ENCODE measurements at regions not wholly inside any gene's neighbourhood (a gene's known extent, or its start where the extent isn't known, plus 50 kb on each side); places are given as distances from the start of the nearest gene placed in this dataset.

DNA sequence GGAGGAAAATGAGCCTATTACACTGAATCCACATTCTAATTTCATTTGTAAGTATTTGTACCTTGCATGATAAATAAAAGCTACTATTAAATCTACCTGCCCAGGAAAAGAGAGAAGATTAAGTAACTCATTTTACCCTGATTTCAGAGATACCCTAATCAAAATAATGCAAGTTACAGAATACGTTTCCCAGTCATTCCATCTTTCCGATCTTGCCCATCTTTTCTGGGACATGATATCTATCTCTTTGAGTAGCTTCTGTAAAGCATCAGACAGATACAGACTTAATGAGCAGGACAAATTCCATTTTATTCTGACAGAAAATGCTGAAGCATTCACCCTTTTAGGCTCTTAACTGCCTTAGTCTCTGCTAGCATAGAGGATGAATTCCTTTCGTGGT, 56.6 kb downstream of the SPRY2 start:
- DNase-seq (ENCODE audit: low read depth) = no peak

DNA sequence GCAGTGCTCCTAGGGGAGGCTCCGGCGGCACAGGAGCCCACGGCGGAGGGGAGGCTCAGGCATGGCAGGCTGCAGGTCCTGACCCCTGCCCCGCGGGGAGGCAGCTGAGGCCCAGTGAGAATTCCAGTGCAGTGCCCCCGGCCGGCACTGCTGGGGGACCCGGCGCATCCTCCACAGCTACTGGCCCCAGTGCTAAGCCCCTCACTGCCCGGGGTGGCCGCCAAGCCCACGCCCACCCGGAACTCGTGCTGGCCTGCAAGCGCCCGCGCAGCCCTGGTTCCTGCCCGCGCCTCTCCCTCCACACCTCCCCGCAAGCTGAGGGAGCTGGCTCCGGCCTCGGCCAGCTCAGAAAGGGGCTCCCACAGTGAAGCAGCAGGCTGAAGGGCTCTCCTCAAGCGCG, 62.2 kb downstream of the SPRY2 start:
- DNase-seq (ENCODE audit: low read depth) = no peak

DNA sequence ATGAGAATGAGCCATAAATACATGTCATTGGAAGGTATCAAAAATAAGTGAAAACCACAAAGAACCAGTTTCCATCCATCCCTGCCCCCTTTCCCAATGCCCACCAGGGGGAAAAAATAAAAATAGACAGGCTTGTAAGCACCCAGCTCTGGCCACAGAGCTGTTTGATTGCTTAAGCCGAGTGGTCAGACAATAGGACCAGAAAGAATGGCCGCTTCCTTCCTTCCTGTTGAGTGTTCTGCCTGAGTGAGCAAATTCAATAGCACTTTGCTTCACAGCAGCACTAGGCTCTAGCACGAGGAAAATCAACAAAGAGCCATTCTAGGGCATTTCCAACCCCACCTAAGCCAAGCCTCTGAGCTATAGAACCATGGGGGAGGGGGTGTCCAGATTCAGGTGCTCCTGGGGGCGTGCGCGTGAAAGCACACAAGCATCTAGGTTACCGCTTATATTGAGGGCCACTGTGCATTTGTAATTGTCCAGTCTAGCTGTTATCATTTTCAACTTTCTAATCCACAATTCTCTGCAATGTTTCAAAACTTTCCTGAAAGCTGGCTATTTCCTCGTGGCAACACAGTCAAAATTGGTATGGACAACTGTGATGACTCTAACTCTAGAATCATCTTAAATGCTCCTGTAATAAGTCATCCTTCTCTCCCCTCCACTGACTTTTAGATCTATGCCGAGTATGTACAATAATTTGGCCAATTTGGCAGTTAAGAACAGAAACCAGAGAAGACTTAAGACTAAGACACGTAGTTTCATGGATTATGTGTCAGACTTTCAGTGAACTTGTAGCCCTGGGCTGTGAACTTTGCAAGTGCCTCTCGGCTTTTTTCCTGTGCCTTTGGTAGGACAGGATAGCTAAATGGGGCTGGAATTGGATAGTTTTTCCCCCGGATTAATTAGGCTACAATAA, 64.3 kb downstream of the SPRY2 start:
- peak; percentile 42 for DNase-seq (ENCODE audit: low read depth)

DNA sequence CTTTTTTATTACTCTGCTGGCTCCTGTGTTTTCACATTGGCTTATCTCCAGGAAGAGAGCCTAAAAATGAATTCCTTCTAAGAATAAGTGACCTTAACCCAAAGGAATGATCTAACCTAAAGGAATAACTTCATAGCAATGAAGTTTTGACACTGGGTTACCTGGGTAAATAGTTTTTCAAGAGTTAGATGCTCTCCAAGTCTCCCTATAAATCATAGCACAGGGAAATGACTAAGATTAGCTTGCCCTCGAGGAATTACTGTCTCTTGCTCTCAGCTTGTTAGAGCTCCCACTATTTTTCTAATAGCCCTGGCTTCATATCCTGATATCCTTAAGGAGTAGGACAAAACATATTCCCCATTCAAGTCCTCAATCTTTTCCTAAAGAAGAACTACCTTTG, 66.3 kb downstream of the SPRY2 start:
- peak; percentile 23 for DNase-seq (ENCODE audit: low read depth)

DNA sequence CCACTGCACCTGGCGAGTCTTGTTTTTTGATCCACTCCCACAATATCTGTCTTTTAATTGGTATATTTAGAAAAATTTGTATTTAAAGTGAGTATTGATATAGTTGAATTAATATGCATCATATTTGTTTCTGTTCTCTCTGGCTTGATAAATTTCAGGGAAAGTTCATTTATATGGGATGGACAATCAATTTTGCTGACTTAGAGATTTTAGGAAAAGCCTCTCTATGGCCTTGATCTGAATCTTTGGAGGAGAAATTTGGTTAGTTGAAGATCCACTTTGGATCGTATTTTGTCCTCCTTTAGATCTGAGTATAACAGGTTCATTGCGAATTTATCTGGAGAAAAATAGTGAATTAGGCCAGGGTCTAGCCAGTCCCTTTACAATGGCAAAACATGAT, 67.2 kb downstream of the SPRY2 start:
- DNase-seq (ENCODE audit: low read depth) = no peak

DNA sequence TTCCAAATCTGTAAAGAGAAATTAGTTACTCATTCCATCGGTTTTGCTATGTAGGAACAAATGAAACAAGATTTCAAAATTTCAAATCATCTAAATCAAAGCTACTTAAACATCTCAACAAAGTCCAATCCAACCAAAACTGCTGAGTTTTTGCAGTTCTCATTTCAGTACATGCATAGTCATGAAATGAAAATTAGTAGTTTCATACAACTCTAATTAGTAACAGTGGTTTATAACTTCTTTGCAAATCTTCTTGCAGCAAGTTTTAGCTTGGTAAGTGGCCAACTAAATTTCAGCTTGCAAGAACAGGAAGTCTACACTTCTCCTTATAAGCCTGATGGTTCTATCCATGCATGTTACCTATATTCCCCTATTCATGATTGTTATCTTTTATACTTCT, 75.6 kb downstream of the SPRY2 start:
- no peak for DNase-seq (ENCODE audit: low read depth)

DNA sequence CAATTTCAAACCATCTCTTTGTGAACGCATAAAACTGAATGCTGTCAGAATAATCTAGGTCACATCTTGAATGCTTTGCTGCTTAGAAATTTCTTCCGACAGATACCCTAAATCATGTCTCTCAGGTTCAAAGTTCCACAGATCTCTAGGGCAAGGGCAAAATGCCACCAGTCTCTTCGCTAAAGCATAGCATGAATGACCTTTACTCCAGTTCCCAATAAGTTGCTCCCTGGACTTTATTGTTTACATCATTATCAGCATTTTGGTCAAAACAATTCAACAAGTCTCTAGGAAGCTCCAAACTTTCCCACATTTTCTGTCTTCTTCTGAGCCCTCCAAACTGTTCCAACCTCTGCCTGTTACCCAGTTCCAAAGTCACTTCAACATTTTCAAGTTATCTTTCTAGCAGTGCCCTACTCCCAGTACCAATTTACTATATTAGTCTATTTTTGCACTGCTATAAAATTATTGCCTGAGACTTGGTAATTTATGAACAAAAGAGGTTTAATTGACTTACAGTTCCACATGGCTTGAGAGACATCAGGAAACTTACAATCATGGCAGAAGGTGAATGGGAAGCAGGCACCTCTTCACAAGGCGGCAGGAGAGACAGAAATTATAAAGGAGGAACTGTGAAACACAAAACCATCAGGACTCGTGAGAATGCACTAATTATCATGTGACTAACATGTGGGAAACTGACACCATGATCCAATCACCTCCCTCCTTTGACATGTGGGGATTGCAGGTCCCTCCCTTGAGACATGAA, 77.0 kb downstream of the SPRY2 start:
- DNase-seq (ENCODE audit: low read depth) = no peak

DNA sequence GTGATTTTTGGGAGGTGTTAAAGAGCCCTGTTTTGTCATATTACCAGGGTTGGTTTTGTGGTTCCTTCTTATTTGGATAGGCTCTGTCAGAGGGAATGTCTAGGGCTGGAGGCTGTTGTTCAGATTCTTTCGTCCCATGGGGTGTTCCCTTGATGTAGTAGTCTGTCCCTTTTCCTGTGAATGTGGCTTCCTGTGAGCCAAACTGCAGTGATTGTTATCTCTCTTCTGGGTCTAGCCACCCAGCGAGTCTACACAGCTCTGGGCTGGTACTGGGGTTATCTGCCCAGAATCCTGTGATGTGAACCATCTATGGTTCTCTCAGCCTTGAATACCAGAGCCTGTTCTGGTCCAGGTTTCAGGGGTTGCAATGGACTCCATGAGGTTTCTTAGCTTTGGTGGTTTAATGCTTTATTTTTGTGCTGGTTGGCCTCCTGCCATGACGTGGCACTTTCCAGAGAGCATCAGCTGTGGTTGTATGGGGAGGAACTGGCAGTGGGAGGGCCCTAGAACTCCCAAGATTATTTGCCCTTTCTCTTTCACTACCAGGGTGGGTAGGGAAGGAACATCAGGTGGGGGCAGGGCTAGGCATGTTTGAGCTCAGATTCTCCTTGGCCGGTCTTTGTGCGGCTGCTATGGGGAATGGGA, 78.8 kb downstream of the SPRY2 start:
- no peak for DNase-seq (ENCODE audit: low read depth)

DNA sequence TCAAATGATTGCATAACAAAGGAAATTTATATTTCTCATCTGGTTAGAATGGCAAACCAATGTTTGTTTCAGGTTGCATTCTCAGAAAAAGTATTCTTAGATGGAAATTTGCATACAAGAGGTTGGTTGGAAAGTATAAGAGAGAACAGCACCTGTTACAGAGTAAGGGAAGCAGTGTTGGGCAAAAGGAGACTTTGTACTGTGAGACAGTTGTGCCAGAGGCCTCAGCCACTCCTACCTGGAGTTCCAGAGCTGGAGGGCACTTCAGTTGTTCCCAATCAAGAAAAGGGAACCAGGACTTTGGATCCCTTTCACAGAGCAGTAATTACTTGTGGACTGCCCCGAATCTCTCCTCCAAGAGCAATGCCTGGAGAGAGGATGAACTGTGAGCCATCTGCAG, 81.8 kb downstream of the SPRY2 start:
- DNase-seq (ENCODE audit: low read depth) = no peak

DNA sequence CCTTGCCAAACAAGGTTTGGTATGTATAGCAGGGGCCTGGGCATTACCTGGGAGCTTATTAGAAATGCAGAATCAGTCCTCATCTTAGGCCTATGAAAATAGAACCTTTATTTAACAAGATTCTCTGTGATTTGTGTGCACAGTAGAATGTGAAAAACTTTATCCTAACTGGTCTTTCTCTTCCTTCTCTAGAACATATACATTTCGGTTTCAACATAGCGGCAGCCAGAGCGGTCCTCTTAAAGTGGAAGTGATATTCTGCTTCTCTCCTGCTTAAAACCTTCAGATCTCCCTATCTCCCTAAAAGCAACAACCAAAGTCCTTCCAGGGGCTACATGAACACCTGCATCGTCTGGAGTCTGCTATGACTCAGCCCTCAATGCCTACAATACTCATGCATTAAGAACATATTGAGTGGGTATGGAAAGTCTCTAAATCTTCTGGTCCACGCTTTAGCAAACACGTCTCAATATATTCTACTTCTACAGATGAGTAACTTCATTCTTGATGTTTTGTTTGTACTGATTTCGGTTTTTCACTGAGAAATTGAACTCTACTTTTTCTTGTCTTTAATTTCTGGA, 84.5 kb downstream of the SPRY2 start:
- no peak for DNase-seq (ENCODE audit: low read depth)

DNA sequence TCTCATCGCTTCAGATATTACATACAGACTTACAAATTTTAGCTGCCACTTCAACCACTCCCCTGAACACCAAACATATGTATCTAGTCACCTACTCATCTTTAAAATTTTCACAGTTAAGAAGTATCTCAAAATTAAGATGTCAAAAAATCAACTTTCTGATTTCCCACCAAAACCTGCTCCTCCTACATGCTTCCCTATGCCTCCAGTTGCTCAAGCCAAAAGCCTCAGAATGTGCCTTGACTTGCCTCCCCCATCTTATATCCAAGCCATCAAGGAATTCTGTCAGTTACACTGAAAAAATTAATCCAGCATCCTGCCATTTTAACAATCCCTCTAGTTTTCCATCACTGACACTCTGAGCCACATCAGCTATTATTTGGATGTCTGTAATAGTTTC, 85.0 kb downstream of the SPRY2 start:
- DNase-seq (ENCODE audit: low read depth) = no peak

DNA sequence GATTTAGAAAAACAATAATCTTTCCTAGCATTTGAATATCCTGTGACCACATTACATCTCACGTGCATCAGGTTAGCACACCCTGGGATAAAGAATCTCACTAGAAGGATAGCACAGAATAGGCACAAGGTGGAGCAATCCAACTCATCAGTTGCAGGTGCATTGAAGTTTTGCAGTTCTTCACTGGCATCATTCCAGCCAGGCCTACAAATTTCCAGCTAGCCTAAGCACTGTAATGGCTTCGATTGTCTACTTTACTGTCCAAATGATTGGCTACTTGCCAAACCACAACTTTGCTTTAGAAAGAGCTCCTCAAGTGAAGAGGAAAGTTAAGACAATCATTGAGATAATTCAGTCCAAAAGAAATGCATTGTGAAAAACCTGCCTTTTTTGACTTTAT, 89.5 kb downstream of the SPRY2 start:
- DNase-seq (ENCODE audit: low read depth) = peak; percentile 46

DNA sequence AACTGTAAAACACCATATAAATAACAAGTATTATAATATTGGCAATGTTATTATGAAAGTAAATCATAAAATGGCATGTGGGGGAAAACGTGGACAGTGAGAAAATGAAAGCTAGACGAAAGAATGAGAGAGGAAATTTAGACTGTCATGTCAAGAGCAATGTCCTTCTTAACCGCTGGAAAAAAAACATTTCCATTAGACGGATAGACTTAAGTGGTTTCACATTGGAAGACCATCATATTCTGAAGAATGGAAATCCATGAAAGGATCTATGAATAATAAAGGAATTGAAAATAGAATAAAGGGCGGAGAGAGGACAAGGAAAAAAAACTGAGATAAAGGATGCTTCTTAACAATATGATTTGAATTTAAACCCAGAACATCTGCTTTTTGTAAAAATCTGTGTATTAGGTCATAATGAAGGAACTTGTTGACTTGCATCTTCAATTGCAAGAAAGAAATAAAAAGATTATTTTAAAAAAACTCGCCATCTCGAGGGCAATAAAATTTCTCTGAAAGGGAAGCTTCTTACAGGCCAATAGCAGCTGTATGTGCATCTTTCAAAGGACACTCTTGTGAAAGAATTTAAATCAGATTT, 90.6 kb downstream of the SPRY2 start:
- peak; percentile 62 for DNase-seq (ENCODE audit: low read depth)

DNA sequence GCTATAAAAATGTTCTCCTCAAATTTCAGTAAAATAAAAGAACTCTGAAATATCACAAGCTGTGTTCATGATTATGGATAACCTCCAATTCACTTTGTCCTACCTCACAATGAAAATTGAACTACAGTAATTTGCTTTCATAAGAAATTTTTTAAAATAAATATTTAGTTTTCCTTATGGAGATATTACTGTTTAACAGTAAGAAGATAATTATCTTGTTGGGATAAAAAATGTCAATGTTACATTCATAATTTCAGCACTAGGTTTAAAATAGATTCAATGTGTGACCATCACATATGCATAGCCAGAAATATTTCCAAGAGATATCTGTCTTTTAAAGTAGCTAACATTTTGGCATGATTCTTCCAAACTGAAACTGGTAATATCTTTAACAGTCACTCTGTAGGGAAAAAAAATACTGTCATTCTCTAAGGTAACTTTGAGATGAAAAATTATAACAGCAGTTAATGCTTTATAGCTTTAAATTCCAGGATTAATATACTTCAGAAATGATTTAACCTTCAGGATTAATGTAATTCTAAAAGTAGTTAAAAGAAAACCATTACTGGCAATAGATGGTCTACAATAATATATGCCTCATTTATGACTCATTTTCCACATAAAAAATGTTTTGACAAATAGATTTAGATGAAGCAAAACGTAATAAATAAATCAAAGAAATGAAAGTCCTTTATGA, 91.3 kb downstream of the SPRY2 start:
- DNase-seq (ENCODE audit: low read depth) = no peak

DNA sequence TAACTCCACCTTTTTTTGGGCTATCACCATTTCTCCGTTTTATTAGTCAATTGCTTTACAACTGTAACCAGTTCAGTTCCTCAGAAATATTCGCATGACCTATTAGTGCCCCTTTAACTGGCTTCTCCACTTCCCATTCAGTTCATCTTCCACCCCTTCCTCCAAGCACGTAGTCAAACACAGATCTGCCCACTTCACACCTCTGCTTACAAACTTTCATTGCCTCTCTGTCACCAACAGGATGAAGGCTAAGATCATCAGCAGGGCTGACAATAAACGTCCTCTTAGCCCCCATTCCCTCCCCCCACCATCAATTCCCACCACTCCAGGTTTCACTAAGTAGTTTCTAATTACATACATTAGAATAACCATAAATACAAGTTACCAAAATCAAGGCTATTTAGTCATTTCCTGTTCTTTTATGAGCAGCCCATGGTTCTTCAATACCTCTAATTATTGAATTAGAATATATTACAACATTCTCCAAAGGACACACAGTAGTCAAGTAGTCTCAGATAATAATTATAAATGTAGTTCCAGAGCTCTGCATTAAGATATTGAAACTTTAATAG, 95.7 kb downstream of the SPRY2 start:
- no peak for DNase-seq (ENCODE audit: low read depth)

DNA sequence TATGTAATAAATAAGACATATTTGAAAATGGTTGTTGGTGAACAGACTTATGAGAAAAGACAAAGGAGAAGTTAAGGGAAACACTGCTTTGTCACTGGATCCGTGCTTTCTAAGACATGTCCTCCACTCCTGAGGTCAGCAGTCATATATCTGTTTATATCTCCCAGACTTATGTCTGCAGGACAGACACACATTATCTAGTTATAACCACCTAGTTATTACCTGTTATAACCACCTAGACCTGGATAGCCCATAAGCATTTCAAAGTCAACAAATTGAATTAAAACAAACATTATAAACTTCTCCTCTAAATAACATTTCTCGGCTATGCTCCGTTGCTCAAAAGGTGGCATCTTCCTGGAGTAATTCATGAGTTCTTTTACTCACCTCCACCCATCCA, 96.4 kb downstream of the SPRY2 start:
- DNase-seq (ENCODE audit: low read depth) = no peak

DNA sequence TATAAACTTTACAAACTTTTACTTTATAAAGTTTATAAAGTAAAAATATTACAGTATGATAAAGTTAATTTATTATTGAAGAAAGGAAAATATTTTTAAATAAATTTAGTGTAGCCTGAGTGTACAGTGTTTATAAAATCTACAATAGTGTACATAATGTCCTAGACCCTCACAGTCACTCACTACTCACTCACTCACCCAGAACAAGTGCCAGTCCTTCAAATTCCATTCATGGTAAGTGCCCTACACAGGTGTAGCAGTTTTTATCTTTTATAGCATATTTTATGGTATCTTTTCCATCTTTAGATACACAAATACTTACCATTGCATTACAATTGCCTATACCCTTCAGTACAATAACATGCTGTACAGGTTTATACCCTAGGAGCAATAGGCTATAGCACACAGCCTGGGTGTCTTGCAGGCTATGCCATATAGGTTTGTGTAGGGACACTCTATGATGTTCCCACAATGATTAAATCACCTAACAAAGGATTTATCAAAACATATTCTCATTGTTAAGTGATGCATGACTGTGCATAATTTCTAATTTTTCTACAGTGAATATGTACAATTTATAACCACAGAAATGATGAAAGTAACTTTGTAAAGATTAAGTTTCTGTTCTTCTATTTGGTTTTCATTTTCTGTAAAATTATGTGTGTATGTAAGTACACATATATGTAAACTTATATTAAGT, 98.0 kb downstream of the SPRY2 start:
- no peak for DNase-seq (ENCODE audit: low read depth)

DNA sequence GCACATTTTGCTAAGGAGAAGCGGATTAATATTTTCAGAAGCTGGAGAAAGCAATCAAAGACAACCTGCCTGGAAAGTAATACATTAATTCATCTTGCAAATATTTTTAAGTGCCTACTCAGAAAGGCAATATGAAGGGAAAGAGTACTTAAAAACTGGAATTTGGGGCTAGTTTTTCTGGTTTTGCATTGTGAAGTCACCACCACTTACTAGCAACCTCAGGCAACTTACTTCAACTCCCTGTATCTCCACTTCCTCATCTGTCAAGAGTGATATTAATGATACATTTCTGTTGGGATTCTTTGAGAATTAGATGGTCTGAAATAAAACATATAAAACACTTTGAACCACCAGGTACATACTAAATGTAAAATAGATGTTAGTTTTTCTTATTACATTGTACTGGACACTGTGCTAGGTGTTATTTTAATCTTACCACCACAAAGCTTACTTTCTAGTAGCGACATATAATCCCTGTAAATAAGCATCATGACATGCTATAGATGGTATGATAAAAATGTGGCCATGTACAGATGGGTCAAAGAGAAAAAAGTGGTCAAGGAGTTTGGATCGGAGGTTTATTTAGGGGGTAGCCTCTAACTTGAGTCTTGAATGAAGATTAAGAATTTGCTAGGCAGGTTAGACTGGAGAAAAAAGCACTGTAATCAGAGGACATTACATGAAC, 101.2 kb downstream of the SPRY2 start:
- peak; percentile 19 for DNase-seq (ENCODE audit: low read depth)

DNA sequence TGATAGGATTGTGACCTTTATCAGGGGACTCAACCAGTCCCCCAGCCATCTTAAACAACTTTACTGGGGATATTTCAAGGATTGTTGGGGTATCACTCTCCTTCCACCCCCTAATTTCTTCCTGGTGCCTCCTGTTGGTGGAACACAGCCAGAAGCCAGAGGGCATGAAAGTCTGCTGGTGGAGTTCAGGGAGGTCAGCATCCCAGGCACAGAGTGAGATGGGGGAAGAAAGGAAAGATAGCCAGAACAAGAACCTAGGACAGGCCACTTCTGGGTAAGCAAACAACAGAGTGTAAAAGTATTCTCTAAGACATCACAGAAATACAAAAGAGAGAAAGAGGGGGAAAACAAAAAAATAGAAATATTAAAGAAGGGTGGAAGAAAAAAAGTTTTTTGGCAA, 101.8 kb downstream of the SPRY2 start:
- DNase-seq (ENCODE audit: low read depth) = no peak

DNA sequence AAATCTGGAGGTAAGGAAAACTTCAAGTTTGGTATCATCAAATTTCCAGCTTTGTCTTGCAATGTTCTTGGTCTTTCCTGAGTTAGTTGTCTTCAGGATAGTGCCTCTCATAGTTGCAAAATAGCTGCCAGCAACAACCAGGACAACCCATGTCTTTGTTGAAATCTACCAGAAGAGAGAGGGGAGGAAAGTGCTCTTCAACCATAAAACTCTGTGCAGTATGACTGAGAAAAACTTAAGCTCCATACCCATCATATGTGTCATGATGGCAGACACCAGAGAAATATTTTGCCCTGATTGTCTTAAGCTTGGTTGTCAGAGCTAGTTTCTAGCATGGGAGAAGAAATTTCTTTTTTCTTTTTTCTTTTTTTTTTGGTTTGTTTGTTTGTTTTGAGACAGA, 103.3 kb downstream of the SPRY2 start:
- peak; percentile 36 for DNase-seq (ENCODE audit: low read depth)

All from ELR (cell line).